GM12891 (cell line): ENCODE measurements at regions not wholly inside any gene's neighbourhood (a gene's known extent, or its start where the extent isn't known, plus 50 kb on each side); places are given as distances from the start of the nearest gene placed in this dataset.

Source experiments
- DNase-seq: peaks from one replicate; pipeline ENCODE4 v3.0.0; 2011; ENCODE audit warnings: low spot score; ENCODE audit not compliant: insufficient read length
- FAIRE-seq: peaks from 2 replicates; lab custom pipeline; 2011; peaks lifted over from hg19 to GRCh38; lab: Jason Lieb, UNC
- PAX5 ChIP-seq: IDR thresholded peaks from 2 replicates; pipeline ENCODE4 v1.6.1; 2011; ENCODE audit warnings: low read length, moderate library complexity, mild to moderate bottlenecking; ENCODE audit not compliant: insufficient read depth, severe bottlenecking
- POLR2A ChIP-seq: IDR thresholded peaks from 2 replicates; pipeline ENCODE4 v1.6.1; 2011; ENCODE audit warnings: low read depth, low read length, control low read depth
- POLR2AphosphoS5 ChIP-seq: IDR thresholded peaks from 2 replicates; pipeline ENCODE4 v1.6.1; 2011; ENCODE audit warnings: low read depth, low read length, control low read depth
- POU2F2 ChIP-seq: IDR thresholded peaks from 2 replicates; pipeline ENCODE4 v1.6.1; 2011; ENCODE audit warnings: low read depth, mild to moderate bottlenecking, control low read depth, low read length, moderate library complexity
- SPI1 ChIP-seq: IDR thresholded peaks from 2 replicates; pipeline ENCODE4 v1.6.1; 2011; ENCODE audit warnings: low read depth, low read length, control low read depth
- TAF1 ChIP-seq: IDR thresholded peaks from 2 replicates; pipeline ENCODE4 v1.6.1; 2011; ENCODE audit warnings: low read depth, low read length, control low read depth

DNA sequence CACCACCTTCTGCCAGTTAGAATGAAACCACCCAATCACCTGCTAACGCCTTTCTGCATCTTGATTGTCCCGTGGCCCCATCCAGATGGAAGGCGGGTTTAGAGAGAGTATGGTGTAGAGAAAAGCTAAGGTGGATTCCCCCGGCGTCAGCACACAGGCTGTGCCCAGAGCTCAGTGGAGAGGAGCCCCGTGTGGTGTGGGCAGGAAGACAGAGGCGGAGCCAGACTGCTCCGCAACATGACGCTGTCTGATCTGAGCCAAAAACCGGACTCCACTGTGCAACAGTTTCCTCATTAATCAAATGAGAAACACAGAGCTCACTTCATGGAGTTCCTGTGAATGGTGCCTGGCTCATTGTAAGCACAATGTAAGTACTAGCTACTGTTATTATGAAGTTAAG lies 448.1 kb upstream of the SMIM21 start:
- TF ChIP-seq SPI1 (no peak), POU2F2 (no peak), TAF1 (no peak), POLR2AphosphoS5 (no peak), POLR2A (no peak), PAX5 (no peak)
- FAIRE-seq (no peak), DNase-seq (no peak)

- DNase-seq (no peak), FAIRE-seq (no peak)
- TF ChIP-seq POLR2AphosphoS5 = no peak
- no peak for TF ChIP-seq TAF1
- no peak for TF ChIP-seq PAX5
- TF ChIP-seq POU2F2 = no peak
These were observed 447.0 kb upstream of the SMIM21 start for GRCh38 chr18:75874401-75875089.

GRCh38 chr18:75871596-75871995 lies 444.1 kb upstream of the SMIM21 start:
- TF ChIP-seq POU2F2 = no peak
- TF ChIP-seq TAF1 = no peak
- TF ChIP-seq POLR2AphosphoS5 = no peak
- no peak for TF ChIP-seq PAX5
- no peak for TF ChIP-seq POLR2A
- no peak for TF ChIP-seq SPI1
- no peak for FAIRE-seq
- DNase-seq = no peak

DNA sequence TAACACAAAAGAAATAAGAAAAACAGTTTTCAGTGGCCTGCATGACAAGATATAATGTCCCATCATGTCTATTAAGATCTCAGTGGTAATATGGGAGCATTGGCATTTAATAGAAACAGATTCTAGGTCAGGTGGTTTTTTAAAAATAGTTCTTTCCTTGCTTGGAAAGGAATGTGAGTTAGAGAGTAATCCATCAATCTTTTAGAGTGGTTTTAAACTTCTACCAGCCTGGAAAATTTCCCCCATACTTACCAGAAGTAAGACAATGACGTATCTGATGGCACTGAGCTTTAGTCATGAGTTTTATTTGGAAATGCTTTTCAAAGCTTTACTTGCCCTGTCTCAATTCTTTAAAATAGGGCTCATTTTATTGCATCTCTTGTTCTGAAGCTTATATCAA lies 441.7 kb upstream of the SMIM21 start:
- DNase-seq = no peak
- no peak for FAIRE-seq
- TF ChIP-seq PAX5 = no peak
- no peak for TF ChIP-seq POLR2AphosphoS5
- TF ChIP-seq POLR2A = no peak
- TF ChIP-seq TAF1 = no peak

DNA sequence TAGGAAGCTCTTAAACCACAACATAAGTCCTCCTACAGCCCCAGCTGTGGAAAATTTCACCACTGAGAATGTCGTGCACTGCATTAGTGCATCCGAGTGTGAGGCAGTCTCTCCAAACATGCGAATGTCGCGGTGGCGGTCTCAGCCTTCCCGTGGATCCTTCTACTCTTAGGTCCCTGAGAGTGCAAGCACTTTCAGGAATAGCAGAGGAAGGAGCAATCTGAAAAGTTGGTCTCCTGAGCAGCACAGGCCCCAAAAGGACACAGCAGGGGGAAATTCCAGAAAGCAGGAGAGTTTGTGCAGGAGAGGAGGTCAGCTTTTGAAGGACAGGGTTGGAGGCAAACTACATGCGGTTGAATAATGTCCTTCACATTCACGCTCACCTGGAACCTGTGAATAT lies 440.5 kb upstream of the SMIM21 start:
- FAIRE-seq (no peak), DNase-seq (no peak)
- TF ChIP-seq POLR2A (no peak), POLR2AphosphoS5 (no peak), TAF1 (no peak), POU2F2 (no peak), PAX5 (no peak), SPI1 (no peak)

DNA sequence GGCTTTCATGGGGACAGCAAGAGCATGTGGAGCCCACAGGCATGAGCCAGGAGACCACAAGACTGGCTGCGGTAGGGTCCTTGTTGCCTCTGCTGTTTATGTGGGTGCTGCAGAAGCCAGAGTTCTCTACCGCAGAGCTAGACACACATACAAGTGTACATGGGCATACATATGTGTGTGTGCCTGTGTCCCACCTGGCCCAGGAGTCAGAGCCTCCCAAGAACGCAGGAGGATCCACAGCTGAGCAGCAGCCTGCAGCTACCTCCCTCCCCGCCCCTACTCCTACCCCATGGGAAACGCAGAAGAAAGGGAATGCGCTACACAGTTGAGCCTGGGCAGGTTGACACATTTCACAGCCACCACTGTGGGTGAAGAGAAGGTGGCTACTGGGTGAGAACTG lies 438.1 kb upstream of the SMIM21 start:
- FAIRE-seq = no peak
- TF ChIP-seq POLR2AphosphoS5 (no peak), PAX5 (no peak), SPI1 (no peak), POU2F2 (no peak), POLR2A (no peak), TAF1 (no peak)
- DNase-seq = no peak

DNA sequence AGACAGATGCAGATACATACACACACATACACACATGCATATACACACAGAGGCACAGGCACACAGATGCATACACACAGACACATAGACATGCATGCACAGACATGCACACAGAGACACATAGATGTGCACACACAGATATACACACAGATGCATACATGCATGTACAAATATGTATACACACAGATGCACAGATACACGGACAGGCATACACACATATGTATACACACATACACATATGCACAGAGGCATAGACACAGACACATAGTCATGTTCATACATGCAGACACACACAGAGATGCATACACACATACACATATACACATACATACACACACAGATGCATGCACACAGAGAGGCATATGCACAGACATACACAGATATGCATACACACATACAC lies 437.3 kb upstream of the SMIM21 start:
- DNase-seq = no peak
- no peak for FAIRE-seq
- TF ChIP-seq POLR2AphosphoS5 = no peak
- TF ChIP-seq TAF1 = no peak
- TF ChIP-seq POU2F2 = no peak

DNA sequence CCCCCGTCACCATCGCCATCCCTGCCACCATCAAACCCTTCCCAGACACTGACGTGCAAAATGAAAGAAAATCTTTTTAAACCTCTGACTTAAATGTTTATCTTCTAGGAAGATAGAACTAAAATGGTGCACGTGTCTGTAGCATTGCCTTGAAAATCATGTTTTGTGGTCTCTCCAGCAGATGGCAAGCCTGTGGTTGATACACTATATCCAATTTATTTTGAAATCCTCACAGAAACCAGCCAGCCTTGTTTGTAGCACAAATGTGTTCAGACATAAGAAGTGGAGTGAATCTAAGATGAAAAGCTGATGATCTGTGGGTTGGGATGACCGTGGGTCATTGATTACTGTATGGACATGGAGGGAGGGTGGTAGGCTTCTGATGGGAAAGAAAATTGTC lies 436.2 kb upstream of the SMIM21 start:
- TF ChIP-seq POLR2A = no peak
- no peak for TF ChIP-seq TAF1
- no peak for TF ChIP-seq POLR2AphosphoS5
- TF ChIP-seq POU2F2 = no peak
- no peak for TF ChIP-seq PAX5
- no peak for TF ChIP-seq SPI1
- DNase-seq = no peak
- no peak for FAIRE-seq

- no peak for FAIRE-seq
- no peak for TF ChIP-seq POLR2AphosphoS5
- no peak for TF ChIP-seq POU2F2
- no peak for TF ChIP-seq PAX5
- no peak for TF ChIP-seq TAF1
- no peak for TF ChIP-seq POLR2A
- TF ChIP-seq SPI1 = no peak
- no peak for DNase-seq
These were observed 435.0 kb upstream of the SMIM21 start for GRCh38 chr18:75862458-75862857.

DNA sequence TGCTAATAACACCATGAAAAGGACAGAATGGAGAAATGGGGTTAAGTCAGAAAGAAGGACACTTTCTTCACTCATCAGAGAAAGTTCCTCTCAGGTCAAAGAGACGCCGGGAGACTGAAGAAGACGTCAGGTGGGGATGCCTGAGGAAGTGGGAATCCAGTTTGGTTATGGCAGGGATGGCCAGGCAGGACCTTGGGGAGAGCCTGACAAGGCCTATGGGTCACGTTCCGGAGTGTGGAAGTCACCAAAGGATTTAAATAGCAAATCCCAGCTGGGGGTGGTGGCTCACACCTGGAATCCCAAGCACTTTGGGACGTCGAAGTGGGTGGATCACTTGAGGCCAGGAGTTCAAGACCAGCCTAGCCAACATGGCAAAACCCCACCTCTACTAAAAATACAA lies 432.7 kb upstream of the SMIM21 start:
- FAIRE-seq (no peak), DNase-seq (no peak)
- no peak for TF ChIP-seq SPI1
- TF ChIP-seq PAX5 = no peak
- TF ChIP-seq POLR2AphosphoS5 = no peak
- TF ChIP-seq TAF1 = no peak
- TF ChIP-seq POU2F2 = no peak
- no peak for TF ChIP-seq POLR2A
